ENCODE measurements at regions not wholly inside any gene's neighbourhood (a gene's known extent, or its start where the extent isn't known, plus 50 kb on each side); places are given as distances from the start of the nearest gene placed in this dataset.

- TF ChIP-seq CTCF (IDR thresholded peaks at IDR 0.05) (no peak), EZH2 (IDR thresholded peaks at IDR 0.05) (no peak), EZH2phosphoT487 (IDR thresholded peaks at IDR 0.05) (no peak)
Observed at GRCh38 chr4:32864713-32865351, 2144.7 kb downstream of the PCDH7 start.

Measured in neural progenitor cell (in vitro differentiated cells).